Glomerular endothelial cell (primary cell): ENCODE measurements at regions not wholly inside any gene's neighbourhood (a gene's known extent, or its start where the extent isn't known, plus 50 kb on each side); places are given as distances from the start of the nearest gene placed in this dataset.

ENCODE experiments used
- DNase-seq: peaks from one replicate; pipeline ENCODE4 v3.0.0-alpha.2; 2011; ENCODE audit warnings: low read depth, low spot score; ENCODE audit errors: extremely low read depth

- DNase-seq, result no peak
These were observed 1089.8 kb upstream of the NCAM2 start for GRCh38 chr21:19908390-19908789.

- no peak for DNase-seq
These were observed 1084.2 kb upstream of the NCAM2 start for GRCh38 chr21:19914028-19914427.

DNA sequence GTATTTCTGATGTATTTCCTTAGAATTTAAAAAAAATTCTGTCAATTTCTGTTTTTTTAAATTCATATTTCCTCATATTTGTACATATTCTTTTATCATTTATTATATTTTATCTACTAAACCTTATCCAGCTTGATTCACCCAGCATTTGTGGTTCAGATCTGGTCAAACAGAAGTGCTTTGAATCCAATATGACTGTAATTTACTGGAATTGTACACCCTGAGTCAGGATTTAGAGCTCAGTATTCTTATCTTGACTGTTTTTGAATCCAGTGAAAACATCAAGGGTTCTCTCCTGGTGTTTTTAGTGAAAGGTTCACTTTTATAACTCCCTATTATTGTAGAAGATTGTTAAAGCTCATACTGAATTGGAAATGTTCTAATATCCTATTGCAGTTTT is 1077.0 kb upstream of the NCAM2 start:
- no peak for DNase-seq

- DNase-seq, result no peak
These were observed 1076.1 kb upstream of the NCAM2 start for GRCh38 chr21:19922122-19922521.

- no peak for DNase-seq
These were observed 1062.7 kb upstream of the NCAM2 start for GRCh38 chr21:19935467-19935866.

- DNase-seq, result no peak
These were observed 1060.6 kb upstream of the NCAM2 start for GRCh38 chr21:19937619-19938018.

DNA sequence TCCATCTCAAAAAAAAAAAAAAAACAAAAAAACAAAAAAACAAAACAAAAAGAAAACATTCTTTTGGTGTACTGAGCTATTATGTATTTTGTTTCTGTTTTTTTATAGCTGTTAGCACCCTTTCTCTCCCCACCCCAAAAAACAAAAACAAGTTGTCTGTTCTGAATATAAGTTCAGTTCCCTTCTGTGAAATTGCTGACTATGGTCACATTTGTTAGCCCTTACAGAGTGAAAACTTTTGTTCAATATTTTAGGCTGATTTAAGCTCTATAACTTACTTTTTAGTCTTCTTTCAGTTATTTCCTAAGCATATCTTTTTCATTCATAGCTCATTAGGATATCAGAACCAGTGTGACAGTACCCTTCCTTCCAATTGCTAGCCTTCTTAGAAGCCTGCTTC is 1056.6 kb upstream of the NCAM2 start:
- no peak for DNase-seq

DNA sequence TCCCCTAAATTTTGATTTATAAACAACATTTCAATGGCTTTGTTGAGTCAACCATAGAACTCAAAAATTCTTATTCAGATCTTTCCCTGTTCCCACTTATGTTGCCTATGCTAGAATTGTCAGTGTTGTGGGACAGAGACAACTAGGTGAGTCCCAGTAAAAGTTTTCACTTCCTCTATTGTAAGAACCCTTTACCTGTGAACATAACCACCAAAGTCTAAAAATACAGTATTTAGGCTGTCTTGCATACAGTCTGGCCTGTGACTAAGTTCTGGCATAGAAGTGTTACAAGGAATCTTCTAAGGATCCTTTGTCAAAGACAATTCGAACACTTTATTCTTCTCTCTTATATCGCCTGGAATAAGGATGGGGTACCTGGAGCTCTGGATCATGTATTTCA is 1047.9 kb upstream of the NCAM2 start:
- no peak for DNase-seq

DNA sequence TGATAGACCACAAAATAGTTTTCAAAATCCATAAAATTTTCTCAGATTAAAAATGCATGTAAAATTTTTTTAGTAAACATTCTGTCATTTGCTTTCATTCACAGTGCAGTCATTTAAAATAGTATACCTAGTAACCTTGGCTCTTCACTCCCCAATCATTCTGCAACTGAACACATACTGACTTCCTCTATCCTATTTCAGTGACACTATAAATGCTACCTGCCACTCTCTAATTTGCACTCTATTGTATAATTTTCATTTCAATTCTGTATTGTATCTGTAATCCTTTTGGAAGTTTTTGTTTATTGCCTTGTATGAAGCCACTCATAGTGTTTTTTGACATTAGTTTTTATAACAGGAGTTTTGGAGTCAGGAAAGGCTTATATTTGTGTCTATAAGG is 1029.1 kb upstream of the NCAM2 start:
- no peak for DNase-seq

- DNase-seq, result no peak
These were observed 1016.3 kb upstream of the NCAM2 start for GRCh38 chr21:19981938-19982337.

GRCh38 chr21:19986396-19986795 is 1011.8 kb upstream of the NCAM2 start:
- no peak for DNase-seq

DNA sequence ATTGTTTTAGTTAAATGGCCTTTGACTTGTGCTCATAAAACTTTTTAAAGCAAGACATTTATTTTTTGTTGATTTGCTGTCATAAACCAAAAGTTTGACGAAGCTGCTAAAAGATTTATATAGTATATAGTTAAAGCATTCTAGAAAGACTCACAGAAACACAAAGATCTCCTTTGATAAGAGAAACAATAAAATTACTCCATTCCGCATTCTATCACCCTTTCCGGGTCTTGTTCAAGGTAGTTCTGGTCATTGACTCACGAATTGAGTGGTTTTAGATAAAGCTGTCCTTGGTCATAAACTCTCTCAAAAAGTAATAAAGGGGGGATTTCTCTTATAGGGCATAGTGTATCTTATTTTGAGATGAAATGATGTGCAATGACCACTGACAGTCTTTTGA is 1010.5 kb upstream of the NCAM2 start:
- no peak for DNase-seq

DNA sequence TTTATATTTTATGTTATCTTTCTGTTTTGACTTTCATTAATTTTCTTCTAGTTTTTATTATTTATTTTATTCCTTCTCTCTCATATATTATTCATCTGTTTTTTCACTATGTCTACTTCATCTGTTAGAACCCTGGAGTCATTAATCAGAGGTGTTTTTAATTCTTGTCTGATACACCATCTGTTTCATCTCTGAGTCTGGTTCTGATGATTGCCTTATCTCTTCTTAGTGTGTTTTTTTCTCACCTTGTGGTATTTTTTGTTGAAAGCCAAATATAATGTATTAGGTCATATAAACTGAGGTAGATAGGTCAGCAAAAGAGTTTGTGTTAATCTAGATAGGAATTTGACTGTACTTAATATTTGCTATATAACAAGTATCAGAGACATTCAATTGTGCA is 1005.7 kb upstream of the NCAM2 start:
- no peak for DNase-seq

GRCh38 chr21:19993268-19993667 is 1004.9 kb upstream of the NCAM2 start:
- DNase-seq, result no peak

DNA sequence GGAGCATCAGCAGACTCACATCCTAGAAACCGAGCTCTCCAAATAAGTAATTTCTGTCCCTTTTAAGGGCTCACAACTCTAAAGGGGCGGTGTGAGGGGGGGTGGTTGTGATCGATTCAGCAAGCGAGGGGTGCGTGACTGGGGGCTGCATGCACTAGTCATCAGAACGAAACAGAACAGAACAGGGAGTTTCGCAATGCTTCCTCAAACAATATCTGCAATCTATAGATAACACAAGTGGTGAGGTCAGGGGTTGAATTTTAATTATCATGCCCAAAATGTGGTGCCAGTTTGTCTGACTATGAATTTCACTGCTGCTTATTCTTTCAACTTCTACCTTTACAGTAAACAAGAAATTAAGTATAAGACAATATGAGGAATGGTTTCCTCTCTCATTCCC is 1003.0 kb upstream of the NCAM2 start:
- no peak for DNase-seq

DNA sequence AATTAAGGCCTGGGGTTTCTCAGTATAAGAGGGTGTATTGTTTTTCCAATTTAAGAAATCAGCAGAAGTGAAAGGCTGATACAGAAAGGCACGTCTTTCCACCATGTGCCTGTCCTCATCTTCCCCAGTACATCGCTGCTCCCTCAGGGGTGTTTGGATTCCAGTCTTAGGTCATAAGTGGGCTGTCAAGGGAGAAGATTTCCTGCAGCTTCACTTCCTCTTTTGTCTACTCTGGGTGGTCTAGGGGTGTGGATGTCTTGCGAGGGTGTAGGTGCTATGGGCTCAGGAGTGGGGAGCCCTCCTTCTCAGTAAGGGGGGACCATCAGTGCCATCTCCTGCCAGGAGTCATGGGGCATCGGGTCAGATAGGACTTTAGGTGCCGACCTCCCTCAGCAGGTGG is 999.8 kb upstream of the NCAM2 start:
- no peak for DNase-seq

DNA sequence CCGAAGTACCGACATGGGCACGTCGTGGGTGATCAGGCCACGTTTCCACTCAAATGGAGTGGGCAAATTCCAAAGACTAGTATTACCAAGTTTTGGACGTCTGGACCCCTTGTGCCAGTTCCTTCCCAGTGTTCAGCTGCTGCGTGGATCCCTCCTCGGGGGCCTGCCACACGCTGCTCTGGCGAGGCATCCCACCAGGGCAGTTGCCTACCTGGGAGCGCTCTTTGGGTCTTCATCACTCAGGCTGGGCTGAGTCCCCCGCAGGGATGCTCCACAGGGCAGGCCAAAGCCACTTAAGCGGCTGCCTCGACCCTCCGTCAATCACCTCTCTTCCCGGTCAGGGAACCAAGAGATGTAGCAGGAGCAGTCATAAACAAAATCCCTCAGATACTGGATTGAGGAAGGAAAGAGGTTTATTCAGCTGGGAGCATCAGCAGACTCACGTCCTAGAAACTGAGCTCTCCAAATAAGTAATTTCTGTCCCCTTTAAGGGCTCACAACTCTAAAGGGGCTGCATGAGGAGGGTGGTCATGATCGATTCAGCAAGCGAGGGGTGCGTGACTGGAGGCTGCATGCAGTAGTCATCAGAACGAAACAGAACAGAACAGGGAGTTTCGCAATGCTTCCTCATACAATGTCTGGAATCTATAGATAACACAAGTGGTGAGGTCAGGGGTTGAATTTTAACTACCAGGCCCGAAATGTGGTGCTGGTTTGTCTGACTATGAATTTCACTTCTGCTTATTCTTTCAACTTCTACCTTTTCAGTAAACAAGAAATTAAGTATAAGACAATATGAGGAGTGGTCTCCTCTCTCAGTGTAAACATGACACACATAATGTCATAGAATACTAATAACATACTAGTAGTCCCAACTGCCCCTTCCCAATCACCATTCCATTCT is 998.6 kb upstream of the NCAM2 start:
- DNase-seq, result no peak

DNA sequence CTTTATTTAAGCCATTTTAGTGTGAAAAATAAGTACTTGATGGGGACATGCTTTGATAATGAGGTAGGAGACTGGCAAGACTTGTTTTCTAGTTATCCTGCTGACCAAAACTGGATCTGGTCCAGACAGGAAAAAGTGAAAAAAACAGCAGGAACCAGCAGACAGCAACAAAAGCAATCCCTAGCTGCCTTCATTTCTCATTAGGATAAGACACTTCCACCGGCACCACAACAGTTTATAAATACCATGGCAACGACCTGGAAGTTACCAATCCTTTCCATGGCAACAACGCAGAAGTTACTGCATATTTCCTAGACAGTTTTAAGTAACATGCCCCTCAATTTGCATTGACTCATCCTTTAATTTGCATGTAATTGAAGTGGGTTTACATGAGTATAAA is 993.8 kb upstream of the NCAM2 start:
- DNase-seq, result no peak

DNA sequence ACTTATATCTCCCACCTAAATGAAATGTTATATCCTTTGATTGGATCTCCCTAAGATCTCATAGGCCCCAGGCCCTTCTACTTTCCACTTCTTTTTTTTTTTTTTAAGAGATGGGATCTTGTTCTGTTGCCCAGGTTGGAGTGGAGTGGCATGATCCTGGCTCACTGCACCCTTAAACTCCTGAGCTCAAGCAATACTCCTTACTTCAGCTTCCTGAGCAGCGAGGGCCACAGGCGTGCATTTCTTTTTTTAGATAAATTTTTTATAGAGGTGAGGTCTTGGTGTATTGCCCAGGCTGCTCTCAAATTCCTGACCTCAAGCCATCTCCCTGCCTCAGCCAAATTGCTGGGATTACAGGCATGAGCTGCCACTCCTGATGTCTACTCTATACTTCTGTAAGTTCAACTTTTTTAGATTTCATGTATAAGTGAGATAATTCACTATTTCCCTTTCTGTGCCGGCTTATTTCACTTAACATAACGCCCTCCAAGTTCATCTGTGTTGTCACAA is 987.5 kb upstream of the NCAM2 start:
- no peak for DNase-seq

- DNase-seq, result no peak
These were observed 984.4 kb upstream of the NCAM2 start for GRCh38 chr21:20013851-20014250.

DNA sequence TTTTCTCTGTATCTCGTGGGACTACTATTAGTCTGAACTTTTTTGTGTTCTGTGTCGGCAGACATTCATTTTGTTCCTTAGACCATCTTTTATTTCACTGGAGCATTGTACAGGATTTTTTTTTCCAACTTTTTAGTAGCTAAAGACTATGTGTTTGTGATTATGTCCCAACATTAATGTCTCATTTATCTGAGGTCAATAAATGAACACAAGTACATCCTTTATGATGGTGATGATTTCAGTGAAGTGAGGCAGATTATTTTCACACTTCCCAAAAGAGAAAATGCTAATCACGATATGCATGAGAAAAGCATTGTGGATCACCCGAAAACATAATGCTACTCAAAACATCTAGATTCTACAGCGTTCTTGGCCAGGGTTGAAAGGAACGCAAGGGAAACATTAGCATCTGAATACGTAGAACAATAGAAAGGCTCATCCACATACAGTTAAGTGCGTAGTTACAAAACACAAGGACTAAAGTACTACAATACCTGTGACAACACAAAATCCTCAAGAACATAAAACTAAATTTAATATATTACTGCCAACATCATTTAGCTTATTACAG is 981.7 kb upstream of the NCAM2 start:
- no peak for DNase-seq

GRCh38 chr21:20020026-20020425 is 978.2 kb upstream of the NCAM2 start:
- no peak for DNase-seq
